Activated CD8-positive, alpha-beta memory T cell treated with anti-CD3 and anti-CD28 coated beads for 24 hours (primary cell): ENCODE measurements at regions not wholly inside any gene's neighbourhood (a gene's known extent, or its start where the extent isn't known, plus 50 kb on each side); places are given as distances from the start of the nearest gene placed in this dataset.
"Not testable (repeated sequence)": the region's sequence is repeated elsewhere in the genome, so short reads cannot be mapped to it uniquely, and the experiment has no call there.

Experiments
- DNase-seq: peaks from one replicate; pipeline ENCODE4 v3.0.0-alpha.2; 2020

DNA sequence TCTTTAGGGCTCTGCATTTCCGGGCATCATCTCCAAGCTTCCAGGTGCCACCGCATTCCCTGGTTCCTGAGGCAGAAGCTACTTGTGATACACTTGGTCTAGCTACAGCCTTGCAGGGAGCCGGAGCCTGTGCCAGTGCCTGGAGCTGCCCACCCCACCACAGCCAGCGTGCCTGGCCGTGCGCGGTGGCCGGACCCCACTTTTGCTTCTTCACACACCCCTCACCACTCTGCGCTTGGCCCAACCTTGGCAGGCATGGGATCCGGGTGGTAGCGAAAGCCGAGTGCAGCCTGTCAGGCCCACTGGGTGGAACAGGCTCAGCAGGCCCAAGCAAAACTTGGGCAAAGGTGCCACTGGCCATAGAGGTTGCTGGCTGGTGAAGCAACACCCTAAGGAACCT, 823.7 kb downstream of the GLUD2 start:
- DNase-seq: no peak

DNA sequence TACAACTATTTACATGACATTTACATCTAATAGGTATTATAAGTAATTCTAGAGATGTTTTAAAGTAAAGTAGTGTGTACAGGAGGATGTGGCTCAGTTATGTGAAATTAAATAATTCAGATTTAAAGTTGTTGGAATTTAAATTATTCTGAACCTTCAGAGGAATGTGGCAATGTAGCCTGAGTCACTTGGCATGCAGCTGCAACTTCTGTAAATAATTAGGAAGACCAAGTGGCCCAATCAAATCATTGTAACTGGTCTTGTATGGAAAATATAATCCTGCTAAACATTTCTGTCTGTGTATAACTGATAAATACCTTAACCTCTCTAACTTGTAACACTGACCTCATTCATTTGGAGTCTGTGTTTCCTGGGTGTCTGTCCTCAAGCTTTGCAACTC, 828.9 kb downstream of the GLUD2 start:
- DNase-seq: no peak

DNA sequence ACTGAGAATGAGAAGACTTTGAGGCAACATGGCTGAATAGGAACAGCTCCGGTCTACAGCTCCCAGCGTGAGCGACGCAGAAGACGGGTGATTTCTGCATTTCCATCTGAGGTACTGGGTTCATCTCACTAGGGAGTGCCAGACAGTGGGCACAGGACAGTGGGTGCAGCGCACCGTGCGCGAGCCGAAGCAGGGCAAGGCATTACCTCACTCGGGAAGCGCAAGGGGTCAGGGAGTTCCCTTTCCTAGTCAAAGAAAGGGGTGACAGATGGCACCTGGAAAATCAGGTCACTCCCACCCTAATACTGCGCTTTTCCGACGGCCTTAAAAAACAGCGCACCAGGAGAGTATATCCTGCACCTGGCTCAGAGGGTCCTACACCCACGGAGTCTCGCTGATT, 829.9 kb downstream of the GLUD2 start:
- not testable (repeated sequence) for DNase-seq

DNA sequence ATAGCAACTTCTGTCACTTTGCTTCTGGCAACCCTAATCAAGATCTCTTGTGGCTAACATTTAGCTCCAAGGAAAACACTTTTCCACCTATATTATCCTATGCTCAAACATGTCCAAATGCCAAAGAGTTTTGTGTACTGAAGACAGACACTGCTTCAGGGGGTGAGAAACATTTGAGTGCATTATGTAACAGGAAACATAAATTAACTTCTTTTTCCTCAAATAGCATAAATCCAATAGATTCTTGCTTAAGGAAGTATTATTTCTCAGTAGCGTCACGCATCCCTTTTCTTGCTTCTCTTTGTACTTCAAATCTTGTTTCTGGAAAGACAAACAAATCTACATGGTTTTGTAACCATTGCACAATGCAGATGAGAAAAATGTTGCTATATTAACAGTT, 839.1 kb downstream of the GLUD2 start:
- no peak for DNase-seq

DNA sequence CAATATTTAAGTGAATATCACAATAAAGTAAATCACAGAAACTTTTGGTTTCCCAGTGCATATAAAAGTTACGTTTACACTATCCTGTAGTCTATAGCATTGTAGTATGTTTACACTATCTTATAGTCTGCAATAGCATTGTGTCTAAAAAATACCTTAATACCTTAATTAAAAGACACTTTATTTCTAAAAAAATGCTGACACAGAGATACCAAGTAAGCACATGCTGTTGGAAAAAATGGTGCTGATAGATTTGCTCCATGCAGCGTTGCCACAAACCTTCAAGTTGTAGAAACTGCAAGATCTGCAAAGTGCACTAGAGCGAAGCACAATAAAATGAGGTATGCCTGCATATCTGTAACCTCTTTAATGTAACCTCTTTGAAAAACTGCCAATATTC, 847.3 kb downstream of the GLUD2 start:
- DNase-seq: no peak

DNA sequence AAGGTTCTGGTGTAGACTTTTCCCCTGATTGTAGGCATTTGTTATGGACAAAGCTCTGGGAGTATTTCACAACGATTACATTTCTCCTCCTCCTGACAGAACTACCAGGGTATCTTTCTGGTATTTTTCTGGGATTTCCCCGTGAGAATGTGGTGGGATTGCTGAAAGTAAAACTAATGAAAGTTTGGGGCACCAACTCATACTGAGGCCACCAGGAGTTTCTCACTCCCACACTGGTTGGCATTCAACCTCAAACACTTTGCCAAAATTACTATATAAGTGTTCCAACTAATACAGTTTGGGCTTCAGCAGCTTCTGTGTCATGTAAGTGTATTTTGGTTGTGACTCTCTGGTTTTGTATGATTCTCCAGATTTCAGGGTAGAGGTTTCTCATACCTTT, 855.1 kb downstream of the GLUD2 start:
- no peak for DNase-seq

DNA sequence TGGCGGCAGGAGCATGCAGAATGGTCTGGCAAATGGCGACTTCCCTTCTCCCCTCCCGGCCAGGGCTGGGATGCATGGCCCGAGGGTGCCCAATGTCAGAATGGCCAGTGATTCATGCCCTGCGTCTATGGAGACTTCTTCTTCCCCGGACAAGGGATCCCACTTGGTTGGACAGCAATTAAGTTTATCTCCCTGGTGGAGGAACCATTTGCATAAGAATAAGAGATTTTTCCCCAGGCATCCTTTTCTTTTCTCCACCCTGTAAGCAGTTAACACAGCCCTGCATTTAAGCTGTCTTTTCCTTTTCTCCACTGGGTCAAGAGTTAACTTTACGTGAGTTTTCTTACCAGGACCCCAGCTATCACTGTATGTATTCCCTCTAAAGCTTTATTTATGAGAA, 856.6 kb downstream of the GLUD2 start:
- DNase-seq: no peak

DNA sequence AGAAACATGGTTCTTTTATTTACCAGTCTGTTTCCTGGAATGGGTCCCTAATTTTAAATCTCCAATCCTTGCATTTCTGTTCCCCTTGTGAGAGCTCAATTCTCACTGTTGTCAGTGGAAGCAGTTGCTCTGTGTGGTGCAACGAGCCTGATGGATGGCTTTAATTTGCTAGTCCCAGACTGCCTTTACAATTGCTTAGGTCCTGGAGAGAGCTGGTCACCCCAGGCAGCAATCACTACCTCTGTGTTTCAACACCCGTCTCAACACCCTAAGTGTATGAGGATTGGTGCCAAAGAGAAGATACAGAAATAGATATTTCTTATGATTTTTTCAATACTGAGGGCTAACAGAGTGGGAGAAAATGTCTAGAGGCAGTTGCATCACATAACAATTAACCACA, 873.8 kb downstream of the GLUD2 start:
- no peak for DNase-seq

DNA sequence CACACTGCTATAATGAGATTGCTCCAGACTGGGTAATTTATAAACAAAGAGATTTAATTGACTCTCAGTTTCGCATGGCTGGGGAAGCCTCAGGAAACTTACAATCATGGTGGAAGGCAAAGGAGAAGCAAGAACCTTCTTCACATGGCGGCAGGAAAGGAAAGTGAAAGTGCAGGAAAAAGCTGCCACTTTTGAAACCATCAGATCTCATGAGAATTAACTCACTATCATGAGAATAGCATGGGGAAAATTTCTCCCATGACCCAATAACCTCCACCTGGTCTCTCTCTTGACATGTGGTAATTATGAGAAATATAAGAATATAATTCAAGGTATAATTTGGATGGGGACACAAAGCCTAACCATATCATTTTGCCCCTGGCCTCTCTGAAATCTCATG, 884.2 kb downstream of the GLUD2 start:
- DNase-seq: no peak

DNA sequence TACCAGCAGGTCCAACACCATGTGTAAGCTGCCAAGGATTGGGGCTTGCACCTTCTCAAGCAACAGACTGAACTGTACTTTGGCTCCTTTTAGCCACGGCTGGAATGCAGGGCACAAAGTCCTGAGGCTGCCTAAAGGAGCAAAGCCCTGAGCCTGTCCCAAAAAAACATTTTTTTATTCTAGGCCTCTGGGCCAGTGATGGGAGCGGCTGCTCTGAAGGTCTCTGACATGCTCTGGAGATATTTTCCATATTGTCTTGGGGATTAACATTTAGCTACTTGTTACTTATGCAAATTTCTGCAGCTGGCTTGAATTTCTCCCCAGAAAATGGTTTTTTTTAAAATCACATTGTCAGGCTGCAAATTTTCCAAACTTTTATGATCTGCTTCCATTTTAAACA, 885.3 kb downstream of the GLUD2 start:
- no peak for DNase-seq

DNA sequence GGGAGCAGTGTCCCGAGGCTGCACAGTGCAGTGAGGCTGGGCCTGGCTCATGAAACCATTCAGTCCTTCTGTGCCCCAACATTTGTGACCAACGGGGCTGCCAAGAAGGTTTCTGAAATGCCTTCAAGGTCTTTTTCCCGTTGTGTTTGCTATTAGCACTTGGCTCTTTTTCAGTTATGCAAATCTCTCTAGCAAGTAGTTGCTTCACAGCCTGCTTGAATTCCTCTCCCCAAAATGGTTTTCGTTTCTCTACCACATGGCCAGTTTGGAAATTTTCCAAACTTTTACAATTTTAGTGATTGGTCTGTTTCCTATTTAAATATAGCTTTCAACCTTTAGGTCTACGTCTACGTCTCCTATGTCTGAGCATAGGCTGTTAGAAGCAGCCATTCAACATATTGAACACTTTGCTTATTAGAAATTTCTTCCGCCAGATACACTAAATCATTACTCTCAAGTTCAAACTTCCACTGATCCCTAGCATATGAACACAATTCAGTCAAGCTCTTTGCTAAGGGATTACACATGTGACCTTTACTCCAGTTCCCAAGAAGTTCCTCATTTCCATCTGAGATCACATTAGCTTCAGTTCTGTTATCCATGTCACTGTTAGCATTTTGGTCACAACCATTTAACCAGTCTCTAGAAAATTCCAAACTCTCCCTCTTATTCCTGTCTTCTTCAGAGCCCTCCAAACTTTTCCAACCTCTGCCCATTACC, 901.8 kb downstream of the GLUD2 start:
- no peak for DNase-seq

DNA sequence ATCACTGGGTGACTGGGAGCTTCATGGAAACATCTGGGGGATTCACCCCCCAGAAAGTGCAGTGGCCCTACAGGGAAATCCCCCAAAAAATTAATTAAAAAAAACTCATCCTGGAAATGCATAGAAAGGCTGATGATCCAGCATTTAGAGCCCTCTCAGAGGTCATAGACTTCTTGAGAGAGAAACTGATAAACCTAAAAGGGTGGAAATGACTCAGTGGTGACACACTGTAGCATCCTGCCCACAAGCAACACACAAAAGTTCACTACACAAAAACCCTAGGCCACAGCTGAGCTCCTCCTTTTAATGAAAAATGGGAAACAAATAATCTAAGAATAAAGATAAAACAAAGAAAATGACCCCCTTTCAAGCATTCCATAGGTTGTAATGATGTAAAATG, 911.5 kb downstream of the GLUD2 start:
- no peak for DNase-seq

DNA sequence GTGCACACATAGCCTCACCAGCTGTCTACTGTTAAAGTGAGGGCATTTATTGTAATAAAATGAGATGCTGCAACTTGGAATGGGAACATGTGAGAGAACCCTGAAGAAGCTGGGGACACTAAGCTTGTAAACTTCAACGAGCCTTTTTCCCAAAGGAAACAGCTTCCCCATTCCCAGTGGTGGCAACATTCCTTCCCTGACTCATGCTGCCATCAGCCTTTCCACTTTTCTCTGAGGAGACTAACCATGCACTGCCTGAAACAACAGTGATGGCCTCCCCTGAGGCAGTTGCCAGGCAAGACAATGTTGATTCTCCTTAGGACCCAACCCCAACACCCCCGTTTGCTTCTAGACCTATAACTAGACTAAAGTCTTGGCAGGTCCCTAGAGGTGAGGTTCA, 928.3 kb downstream of the GLUD2 start:
- no peak for DNase-seq

DNA sequence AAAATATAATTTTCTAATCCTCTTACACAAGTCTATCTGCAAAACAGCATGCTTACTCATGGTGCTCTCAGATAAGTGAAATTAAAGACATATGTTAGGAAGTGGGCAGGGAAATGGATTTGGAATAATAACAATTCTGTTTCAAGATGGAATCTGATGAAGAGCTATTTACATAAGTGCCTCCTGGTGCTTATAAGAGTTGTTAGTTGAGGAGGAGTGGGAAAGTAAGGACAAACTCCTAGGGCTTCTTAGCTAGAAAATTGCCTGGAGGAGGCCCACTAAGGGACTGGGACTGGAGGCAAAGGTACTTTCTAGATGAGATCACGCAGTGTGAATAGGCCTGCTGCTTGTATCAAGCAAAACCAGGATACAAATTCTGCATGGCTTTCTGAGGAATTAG, 939.8 kb downstream of the GLUD2 start:
- DNase-seq: no peak

DNA sequence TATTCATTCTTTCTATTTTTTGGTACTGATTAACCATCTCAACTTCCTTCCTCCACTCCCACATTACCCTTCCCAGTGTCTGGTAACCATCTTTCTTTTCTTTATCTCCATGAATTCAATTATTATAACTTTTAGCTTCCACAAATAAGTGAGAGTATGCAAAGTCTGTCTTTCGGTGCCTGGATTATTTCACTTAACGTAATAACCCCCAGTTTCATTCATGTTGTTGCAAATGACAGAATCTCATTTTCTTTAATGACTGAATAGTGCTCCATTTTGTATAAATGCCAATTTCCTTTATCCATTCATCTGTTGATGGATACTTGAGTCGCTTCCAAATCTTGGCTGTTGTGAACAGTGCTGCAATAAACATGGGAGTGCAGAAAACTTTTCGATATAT, 940.4 kb downstream of the GLUD2 start:
- no peak for DNase-seq

DNA sequence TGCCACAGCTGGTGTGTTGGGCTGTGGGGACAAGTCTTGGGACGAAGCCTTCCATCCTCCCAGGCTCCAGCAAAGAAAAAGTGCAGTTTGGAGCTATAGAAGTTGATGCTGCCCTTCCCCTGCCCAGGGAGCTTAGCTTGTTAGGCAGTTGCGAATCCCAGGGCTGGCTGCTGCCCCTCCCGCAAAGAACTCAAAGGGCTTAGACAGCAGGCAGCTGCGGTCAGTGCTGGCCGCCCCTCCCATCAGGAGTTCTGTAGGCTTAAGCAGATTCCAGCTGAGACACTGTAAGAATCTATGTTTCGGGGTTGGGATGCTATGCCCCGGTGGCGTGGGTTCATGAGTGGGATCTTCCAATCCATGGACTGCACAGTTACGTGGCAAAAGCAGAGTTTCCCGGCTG, 956.7 kb downstream of the GLUD2 start:
- no peak for DNase-seq

DNA sequence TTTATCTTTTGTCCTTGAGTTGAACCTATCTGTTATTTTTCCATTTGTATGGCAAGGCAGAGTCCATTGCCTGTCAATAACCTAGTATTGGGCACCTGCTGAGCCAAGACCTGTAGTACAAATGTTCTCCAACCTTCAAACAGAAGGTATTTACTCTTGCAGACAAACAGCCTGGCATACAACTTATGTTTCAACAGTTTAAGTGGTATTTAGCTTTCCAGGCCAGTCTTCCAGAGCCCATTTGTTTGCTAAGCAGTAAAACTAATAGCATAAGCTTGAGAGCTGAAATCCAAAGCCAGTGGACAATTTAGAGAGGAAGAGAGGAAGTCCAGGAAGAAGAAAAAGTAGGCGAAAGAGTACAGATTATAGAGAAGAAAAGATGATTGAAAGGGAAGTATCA, 979.3 kb downstream of the GLUD2 start:
- DNase-seq: no peak

DNA sequence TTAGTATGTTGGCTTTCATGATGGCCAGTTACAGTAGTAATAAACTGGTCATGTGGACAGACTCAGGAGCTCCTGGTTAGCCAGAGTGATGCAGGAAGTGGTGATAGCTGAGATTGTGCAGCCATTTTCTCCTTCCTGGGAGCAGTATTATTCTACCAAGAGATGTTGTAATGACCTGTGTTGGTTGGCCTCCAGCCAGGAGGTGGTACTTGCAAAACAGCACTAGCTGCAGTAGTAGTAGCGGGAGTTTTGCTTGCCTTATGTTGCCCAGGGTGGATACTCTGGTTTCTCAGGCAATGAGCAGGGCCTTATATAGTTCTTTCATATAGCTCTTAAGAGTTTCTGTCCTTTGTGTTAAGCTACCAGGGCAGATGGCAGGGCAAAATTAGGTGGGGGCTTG, 998.8 kb downstream of the GLUD2 start:
- DNase-seq: no peak

DNA sequence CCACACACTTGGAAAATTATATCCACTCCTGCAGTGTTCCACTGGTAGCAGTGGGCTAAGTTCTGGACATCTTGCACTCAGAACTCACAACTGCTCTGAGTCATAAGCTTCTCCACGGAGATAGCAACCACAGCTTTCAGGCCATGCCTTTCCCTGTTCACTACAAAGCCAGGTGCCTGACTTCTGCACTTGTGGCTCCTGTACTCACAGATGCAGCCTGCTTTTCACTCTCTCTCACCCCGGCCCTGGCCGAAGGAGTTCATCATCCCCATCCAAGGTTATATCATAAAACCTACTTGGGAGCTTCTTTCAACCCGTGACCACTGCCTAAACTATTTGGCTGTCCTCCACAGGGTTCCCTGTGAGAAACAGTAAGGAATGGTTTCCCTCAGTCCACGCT, 999.4 kb downstream of the GLUD2 start:
- DNase-seq: no peak

DNA sequence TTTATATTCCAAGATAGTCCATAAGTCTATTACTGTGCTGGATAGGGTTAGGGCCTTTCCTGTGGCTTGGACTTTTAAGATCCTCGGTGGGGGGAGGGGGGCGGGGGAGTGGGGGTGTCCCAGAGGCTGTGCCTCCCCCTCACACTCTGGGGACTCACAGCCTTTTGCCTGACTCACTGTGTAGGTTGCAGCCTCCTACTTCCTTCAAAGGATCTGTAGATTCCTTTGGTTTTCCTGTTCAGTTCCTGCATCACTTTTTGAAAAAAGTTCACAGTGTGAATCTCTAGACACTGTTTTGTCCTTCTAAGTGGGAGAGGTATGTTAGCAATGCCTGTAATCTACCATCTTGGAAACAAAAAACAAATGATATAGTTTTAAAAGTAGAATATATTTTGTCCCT, 999.9 kb downstream of the GLUD2 start:
- DNase-seq: no peak

DNA sequence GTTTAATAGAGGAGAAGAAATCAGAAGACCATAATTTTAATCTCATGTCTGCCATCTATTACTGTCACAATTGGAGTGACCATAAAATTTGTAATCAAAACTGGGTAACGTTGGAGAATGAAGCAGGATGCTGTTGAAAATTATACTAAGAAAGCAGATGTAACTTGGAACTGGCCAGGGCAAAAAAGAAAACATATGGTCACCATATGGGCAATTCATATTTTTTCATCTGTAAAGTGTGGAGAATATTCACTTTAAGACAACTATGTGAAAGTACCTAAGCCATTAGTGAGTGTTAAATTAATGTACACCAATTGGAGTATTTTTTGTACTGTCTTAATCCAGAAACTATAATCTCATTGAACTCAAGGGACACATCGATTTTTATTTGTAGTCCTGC, 1008.0 kb downstream of the GLUD2 start:
- no peak for DNase-seq

DNA sequence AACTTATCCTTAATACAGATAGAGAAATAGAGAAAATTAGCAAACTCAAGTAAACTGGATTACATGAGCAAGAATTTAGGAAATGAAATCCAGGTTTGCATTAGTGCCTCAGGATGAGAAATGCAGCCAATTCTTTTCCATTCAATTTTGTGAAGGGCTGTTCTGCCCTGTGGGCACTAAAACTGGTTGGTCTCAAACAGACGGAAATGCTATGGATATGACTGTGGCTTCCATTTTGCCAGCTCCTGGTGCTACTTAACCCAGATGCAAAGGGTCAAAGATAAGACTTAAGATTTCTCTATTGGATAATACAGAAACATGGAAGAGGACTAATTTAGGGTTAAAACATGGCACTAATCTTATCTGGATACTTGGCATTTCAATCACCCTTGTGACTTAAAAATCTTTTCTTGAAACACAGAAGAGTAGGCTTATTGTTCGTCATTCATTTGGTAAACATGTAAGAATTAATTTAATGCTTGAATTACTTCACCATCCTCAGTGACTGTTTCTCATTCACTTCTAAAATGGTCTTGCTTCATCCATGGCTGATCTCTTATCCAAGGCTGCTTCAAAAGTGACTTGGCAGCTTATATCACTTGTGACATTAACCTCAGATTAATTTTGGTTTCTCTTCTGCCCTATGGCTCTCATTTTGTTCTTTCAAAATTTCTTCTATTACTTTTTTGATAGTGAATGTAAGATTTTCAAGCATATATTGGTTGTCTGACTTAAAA, 1008.7 kb downstream of the GLUD2 start:
- DNase-seq: no peak

DNA sequence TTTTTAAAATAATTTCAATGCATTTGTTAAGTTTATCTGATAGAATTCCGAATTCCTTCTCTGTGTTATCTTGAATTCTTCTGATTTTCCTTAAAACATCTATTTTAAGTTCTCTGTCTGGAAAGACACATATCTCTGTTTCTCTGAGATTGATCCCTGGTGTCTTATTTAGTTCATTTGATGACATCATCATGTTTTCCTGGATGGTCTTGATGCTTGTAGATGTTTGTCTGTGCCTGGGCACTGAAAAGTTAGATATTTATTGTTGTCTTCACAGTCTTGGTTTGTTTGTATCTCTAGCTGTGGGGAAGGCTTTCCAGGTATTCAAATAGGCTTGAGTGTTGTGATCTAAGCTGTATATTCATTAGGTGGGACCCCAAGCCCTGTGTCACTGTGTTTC, 1028.8 kb downstream of the GLUD2 start:
- no peak for DNase-seq

DNA sequence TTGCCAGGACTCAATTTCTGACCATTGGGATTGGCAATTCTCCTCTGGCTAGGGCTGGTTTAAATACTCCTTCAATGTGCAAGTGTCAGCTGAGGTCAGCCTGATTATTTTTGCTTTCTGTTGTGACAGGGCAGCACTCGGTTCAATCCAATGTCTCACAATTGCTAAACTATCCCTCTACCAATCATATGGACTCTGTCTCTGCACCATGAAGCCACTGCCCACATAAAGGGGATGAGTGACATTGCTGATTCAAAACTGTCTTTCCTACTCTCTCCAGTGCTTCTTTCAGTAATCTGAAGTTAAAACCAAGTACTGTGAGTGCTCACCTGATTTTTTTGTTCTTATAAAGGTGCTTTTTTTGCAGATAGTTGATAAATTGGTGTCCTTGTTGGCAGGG, 1030.7 kb downstream of the GLUD2 start:
- no peak for DNase-seq

DNA sequence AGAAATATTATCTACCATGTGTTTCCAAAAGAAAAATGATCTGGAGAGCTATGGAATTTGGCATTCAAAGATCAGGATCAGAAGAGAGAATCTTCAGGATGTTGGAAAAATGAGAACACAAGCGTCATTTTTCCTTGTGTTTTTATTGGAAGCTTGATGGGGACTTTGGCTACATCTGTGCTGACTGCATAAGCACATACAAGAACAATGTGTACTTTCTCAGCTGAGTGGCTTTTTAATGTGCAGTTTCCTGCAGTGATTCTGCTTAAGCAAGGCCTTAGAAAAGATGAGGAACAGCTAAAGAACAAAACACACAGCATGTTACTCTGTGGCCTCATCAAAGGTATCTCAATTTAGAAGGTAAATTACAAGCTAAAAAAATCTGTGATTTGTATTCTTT, 1039.9 kb downstream of the GLUD2 start:
- no peak for DNase-seq
